ENCODE measurements at regions not wholly inside any gene's neighbourhood (a gene's known extent, or its start where the extent isn't known, plus 50 kb on each side); places are given as distances from the start of the nearest gene placed in this dataset.

GRCh38 chr22:48267681-48268080, 1505.2 kb downstream of the TBC1D22A start:
- Histone ChIP-seq H3K36me3 (replicated peaks in 1 of 2) (no peaks in the 10 kb centered on the region), H3K9me3 (replicated peaks in 1 of 3) (no peaks in the 10 kb centered on the region), H3K27me3 (no peaks in the 10 kb centered on the region), H3K27ac (no peak overlapping the region), H3K4me1 (replicated peaks in 1 of 2) (no peaks in the 10 kb centered on the region), H3K4me3 (no peak overlapping the region)
- 29 to 46% (median 40%) methylated on average over 7 to 10 of the region's 10 CpGs for WGBS, 4 donors
- TF ChIP-seq CTCF (IDR thresholded peaks at IDR 0.05), result no peak
- TF ChIP-seq POLR2A (IDR thresholded peaks at IDR 0.05), result no peak
- no peak for DNase-seq
- intact Hi-C loops (cut with DNase I), result no loop called here

- H3K27me3 ChIP-seq, result no peaks in the 10 kb centered on the region
- H3K9me3 ChIP-seq (replicated peaks in 1 of 3), result no peaks in the 10 kb centered on the region
- intact Hi-C loops (cut with DNase I), result no loop called here
- no peak overlapping the region for H3K4me3 ChIP-seq
- TF ChIP-seq CTCF (IDR thresholded peaks at IDR 0.05), result no peak
- no peak for TF ChIP-seq POLR2A (IDR thresholded peaks at IDR 0.05)
- no peak overlapping the region for H3K27ac ChIP-seq
- DNase-seq, result peak in 1 of 7 donors; percentile 5
- WGBS, 4 donors, result 87 to 94% (median 90%) methylated on average over 21 to 34 of the region's 34 CpGs
- H3K36me3 ChIP-seq (replicated peaks in 1 of 2), result no peaks in the 10 kb centered on the region
- H3K4me1 ChIP-seq (replicated peaks in 1 of 2), result no peaks in the 10 kb centered on the region
Measured at GRCh38 chr22:48265000-48265625, 1502.7 kb downstream of the TBC1D22A start.

- 75 to 91% (median 85%) methylated on average over 8 to 14 of the region's 14 CpGs for WGBS, 4 donors
- no peaks in the 10 kb centered on the region for H3K9me3 ChIP-seq (replicated peaks in 1 of 3)
- no peaks in the 10 kb centered on the region for H3K36me3 ChIP-seq (replicated peaks in 1 of 2)
- no peak overlapping the region for H3K27ac ChIP-seq
- H3K4me3 ChIP-seq, result no peak overlapping the region
- H3K4me1 ChIP-seq (replicated peaks in 1 of 2), result no peaks in the 10 kb centered on the region
- intact Hi-C loops (cut with DNase I), result no loop called here
- TF ChIP-seq POLR2A (IDR thresholded peaks at IDR 0.05), result no peak
- TF ChIP-seq CTCF (IDR thresholded peaks at IDR 0.05), result no peak
- peak in 1 of 7 donors; percentile 1 for DNase-seq
- no peaks in the 10 kb centered on the region for H3K27me3 ChIP-seq
Measured at GRCh38 chr22:48264586-48264985, 1502.1 kb downstream of the TBC1D22A start.

GRCh38 chr22:48263791-48264351, 1501.4 kb downstream of the TBC1D22A start:
- DNase-seq, result no peak
- intact Hi-C loops (cut with DNase I), result no loop called here
- no peaks in the 10 kb centered on the region for H3K36me3 ChIP-seq (replicated peaks in 1 of 2)
- no peak overlapping the region for H3K4me3 ChIP-seq
- no peaks in the 10 kb centered on the region for H3K4me1 ChIP-seq (replicated peaks in 1 of 2)
- no peaks in the 10 kb centered on the region for H3K27me3 ChIP-seq
- 77 to 83% (median 79%) methylated on average over 11 of the region's 11 CpGs for WGBS, 4 donors
- no peak overlapping the region for H3K27ac ChIP-seq
- TF ChIP-seq CTCF (IDR thresholded peaks at IDR 0.05), result no peak
- TF ChIP-seq POLR2A (IDR thresholded peaks at IDR 0.05), result no peak
- no peaks in the 10 kb centered on the region for H3K9me3 ChIP-seq (replicated peaks in 1 of 3)

Measured in adrenal gland (tissue), 9 donors.